GM12891 (cell line): ENCODE measurements at regions not wholly inside any gene's neighbourhood (a gene's known extent, or its start where the extent isn't known, plus 50 kb on each side); places are given as distances from the start of the nearest gene placed in this dataset.
A peak's percentile ranks its signal among the peaks of the same experiment; 100 is the strongest.
"Not testable (repeated sequence)": the region's sequence is repeated elsewhere in the genome, so short reads cannot be mapped to it uniquely, and the experiment has no call there.

Experiments used
- DNase-seq: peaks from one replicate; pipeline ENCODE4 v3.0.0; 2011; ENCODE audit warnings: low spot score; ENCODE audit not compliant: insufficient read length
- FAIRE-seq: peaks from 2 replicates; lab custom pipeline; 2011; peaks lifted over from hg19 to GRCh38; lab: Jason Lieb, UNC
- PAX5 ChIP-seq: IDR thresholded peaks from 2 replicates; pipeline ENCODE4 v1.6.1; 2011; ENCODE audit warnings: low read length, moderate library complexity, mild to moderate bottlenecking; ENCODE audit not compliant: insufficient read depth, severe bottlenecking
- POLR2A ChIP-seq: IDR thresholded peaks from 2 replicates; pipeline ENCODE4 v1.6.1; 2011; ENCODE audit warnings: low read depth, low read length, control low read depth
- POLR2AphosphoS5 ChIP-seq: IDR thresholded peaks from 2 replicates; pipeline ENCODE4 v1.6.1; 2011; ENCODE audit warnings: low read depth, low read length, control low read depth
- POU2F2 ChIP-seq: IDR thresholded peaks from 2 replicates; pipeline ENCODE4 v1.6.1; 2011; ENCODE audit warnings: low read depth, mild to moderate bottlenecking, control low read depth, low read length, moderate library complexity
- SPI1 ChIP-seq: IDR thresholded peaks from 2 replicates; pipeline ENCODE4 v1.6.1; 2011; ENCODE audit warnings: low read depth, low read length, control low read depth
- TAF1 ChIP-seq: IDR thresholded peaks from 2 replicates; pipeline ENCODE4 v1.6.1; 2011; ENCODE audit warnings: low read depth, low read length, control low read depth

DNA sequence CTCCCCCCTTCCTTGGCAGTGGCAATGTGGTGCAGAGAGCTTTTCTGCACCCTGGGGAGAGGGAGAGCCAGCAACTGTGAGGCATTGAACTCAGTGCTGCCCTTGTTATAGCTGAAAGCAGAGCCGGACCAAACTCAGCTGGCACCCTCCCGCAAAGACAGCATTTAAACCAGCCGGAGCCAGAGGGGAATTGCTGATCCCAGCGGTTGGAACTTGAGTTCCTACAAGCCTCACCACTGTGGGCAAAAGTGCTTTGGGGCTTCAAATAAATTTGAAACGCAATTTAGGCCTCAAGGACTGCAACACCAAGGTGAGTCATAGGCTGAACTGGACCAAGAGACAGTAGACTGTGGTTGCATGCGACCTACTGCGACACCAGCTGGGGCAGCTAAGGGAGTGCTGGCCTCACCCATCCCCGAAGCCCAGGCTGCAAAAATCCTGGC, 207.6 kb upstream of the CDKN2B start:
- TF ChIP-seq POLR2A (no peak), PAX5 (no peak), POLR2AphosphoS5 (no peak), POU2F2 (no peak), TAF1 (no peak), SPI1 (no peak)
- FAIRE-seq (no peak), DNase-seq (no peak)

DNA sequence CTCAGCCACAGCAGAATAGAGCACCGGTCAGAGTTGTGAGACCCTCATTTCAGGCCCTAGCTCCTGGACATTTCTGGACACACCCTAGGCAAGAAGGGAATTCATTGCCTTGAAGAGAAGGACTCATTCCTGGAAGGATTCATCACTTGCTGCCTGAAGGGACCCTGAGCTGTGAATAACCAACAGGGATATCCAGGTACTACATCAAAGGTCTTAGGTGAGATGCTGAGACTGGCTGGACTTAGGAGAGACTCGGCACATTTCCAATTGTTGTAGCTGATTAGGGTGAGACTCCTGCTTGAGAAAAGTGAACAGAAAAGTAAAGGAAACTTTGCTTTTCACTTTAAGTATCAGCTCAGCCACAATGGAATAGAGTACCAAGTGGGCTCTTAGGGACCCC, 208.1 kb upstream of the CDKN2B start:
- DNase-seq (no peak), FAIRE-seq (no peak)
- TF ChIP-seq POLR2A (no peak), SPI1 (no peak)

DNA sequence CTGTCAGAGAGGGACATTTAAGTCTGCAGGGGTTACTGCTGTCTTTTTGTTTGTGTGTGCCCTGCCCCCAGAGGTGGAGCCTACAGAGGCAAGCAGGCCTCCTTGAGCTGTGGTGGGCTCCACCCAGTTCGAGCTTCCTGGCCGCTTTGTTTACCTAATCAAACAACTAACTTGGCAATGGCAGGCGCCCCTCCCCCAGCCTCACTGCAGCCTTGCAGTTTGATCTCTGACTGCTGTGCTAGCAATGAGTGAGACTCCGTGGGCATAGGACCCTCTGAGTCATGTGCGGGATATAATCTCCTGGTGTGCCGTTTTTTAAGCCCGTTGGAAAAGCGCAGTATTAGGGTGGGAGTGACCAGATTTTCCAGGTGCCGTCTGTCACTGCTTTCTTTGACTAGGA, 216.8 kb upstream of the CDKN2B start:
- not testable (repeated sequence) for DNase-seq, FAIRE-seq

DNA sequence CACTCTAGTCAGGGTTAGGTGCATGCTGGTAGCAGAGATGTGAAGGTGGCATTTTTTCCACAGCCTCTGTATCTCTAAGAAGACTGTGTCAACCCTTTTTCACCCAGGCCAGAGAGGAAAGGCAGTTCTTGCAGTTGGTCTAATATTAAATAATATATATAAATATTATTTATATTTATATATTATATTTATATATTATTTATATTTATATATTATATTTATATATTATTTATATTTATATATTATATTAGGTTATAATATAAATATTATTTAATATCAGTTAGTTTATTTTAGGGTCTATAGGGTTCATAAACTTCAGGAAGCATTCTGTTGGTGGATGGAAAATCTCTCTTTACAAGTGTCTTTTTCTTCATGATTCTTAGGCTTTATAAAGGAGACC, 218.6 kb upstream of the DMRTA1 start:
- FAIRE-seq (no peak), DNase-seq (no peak)
- TF ChIP-seq SPI1: no peak
- no peak for TF ChIP-seq POLR2AphosphoS5
- TF ChIP-seq POLR2A: no peak
- TF ChIP-seq PAX5: no peak
- no peak for TF ChIP-seq POU2F2
- no peak for TF ChIP-seq TAF1

- FAIRE-seq (no peak), DNase-seq (no peak)
- TF ChIP-seq POU2F2 (no peak), POLR2AphosphoS5 (no peak), TAF1 (no peak), SPI1 (no peak), POLR2A (no peak), PAX5 (no peak)
These were observed 218.1 kb upstream of the DMRTA1 start for GRCh38 chr9:22228542-22228941.

DNA sequence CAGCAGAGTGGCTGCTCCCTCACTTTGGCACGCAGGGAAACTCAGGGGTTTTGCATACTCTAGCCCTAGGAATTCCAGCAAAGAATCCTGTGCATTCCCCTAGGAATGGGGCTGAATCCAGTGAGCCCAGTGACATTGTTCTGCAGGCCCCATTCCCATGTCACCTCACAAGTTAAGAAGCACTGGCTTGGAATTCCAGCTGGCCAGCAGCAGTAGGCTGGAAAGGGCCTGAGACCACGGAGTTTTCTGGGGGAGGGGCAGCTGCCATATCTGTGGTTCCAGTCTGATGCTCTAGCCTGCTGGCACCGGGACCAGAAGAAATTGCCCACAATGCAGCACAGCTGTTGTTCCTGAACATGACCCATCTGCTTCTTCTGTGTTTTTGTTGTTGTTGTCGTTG, 217.6 kb upstream of the DMRTA1 start:
- DNase-seq (no peak), FAIRE-seq (no peak)
- TF ChIP-seq SPI1 (no peak), POU2F2 (no peak), PAX5 (no peak), POLR2A (no peak), POLR2AphosphoS5 (no peak), TAF1 (no peak)

DNA sequence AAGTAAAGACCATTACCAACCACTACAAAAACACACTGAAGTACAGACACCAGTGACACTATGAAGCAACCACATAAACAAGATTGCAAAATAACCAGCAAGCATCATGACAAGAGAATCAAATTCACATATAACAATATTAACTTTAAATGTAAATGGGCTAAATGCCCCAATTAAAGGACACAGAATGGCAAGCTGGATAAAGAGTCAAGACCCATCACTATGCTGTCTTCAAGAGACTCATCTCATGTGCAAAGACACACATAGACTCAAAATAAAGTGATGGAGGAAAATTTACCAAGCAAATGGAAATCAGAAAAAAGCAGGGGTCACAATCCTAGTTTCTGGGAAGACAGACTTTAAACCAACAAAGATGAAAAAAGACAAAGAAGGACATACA, 215.3 kb upstream of the DMRTA1 start:
- FAIRE-seq, DNase-seq: not testable (repeated sequence)

- FAIRE-seq (no peak), DNase-seq (no peak)
- TF ChIP-seq TAF1 (no peak), SPI1 (no peak)
These were observed 213.7 kb upstream of the DMRTA1 start for GRCh38 chr9:22232971-22233370.

DNA sequence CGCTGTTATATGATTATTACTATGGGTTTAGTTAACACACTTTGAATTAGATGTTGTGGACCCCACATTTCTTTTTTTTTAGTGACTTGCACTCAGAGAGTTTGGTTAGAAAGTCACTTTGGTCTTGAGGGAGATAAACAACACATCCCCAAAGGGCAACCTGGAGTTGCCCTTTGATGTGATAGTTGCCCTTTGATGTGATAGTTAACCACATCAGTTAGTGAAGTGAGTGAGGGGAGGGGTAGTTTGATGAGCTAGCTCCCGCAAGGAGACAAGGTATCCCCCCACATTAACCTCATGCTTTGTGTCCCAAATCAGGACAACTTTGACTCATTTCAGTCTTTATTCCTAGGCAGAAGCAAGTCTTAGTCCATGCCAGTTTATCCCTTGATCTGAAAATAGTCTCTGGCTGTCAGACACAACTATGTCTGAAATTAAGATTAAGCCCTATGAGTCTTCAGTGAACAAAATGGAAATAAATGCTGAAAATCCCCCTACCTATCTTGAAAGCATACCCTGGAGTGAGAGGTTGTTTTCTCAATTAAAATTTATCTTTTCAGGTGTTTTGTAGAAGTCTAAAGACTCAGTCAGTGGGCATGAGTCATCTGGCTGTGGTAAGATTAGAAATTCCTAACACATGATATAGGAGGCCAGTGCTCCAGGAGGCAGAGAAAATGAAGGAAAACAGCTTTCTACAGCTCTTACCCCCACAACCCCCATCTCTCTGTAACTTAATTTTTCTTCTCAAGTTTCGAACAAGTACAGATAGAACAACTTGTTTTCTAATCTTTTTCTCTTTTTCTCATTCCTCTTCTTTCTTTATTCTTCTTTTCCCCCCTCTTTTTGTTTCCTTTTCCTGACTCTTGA, 208.9 kb upstream of the DMRTA1 start:
- FAIRE-seq (no peak), DNase-seq (no peak)
- TF ChIP-seq POLR2AphosphoS5 (no peak), SPI1 (no peak), PAX5 (no peak), POU2F2 (no peak), TAF1 (no peak), POLR2A (no peak)

DNA sequence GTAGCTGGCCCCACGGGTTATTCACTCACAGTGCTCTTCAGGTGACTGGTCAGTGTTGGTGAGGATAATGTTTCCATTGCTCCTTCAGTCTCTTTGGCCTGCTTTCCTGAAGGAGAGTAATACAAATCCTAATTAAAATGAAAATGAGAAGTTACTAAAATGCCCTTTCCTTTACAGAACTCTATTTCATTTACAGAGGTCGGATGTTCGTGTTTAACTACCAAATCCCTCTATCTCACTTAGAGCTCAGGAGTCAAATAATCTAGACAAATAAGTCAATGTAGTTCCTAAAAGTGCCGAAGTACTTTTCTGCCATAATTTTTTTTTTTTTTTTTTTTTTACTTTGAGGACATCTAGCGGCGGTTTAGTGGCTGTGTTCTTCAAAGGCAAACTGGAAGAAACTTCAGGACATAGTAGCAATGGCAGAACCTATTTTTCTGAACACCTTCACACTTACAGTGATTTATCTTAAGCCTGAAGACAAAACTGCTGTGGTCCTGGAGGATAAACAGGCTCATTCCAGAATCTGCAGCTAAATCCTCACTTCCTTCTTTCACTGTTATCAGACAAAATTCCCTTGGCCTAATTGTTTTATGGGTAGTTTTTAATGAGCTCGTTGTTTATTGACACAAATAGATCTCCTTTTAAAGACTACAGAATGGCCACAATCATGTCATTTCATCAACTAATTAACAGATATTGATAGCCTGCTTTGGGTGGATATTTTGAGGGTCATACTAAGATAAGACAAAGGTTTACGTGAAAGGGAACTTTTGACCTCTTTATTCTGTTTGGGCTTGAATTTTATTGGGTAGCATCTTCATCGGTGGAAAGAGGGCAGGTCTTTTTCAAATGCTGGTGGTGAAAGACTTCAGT, 207.6 kb upstream of the DMRTA1 start:
- TF ChIP-seq POLR2A (no peak), SPI1 (no peak), POU2F2 (no peak), PAX5 (no peak), POLR2AphosphoS5 (no peak), TAF1 (no peak)
- no peak for FAIRE-seq
- no peak for DNase-seq

DNA sequence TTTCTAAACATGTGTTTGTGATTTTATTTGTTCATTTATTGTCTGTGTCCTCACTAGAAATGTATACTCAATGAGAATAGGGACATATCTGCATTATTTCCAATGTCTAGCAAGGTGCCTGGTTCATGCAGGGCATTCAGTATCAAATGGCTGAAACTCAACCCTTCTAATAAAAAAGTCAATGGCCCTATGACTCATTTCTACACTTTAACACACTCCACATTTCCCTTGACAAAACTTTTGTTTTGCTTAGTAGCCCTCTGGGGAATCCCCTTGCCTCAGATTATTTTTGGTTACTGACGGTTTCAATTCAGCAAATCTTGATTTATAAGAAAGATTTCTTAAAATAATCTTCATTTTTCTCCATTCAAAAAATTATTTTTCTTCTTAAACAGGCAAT, 206.0 kb upstream of the DMRTA1 start:
- TF ChIP-seq PAX5 (no peak), POU2F2 (no peak), POLR2A (no peak), TAF1 (no peak), POLR2AphosphoS5 (no peak), SPI1 (no peak)

More for the DNA sequence above, 206.0 kb upstream of the DMRTA1 start:
- peak; percentile 65 for FAIRE-seq
- no peak for DNase-seq
